CD4-positive, alpha-beta T cell treated with Interleukin-1 beta for 1 hour (primary cell): ENCODE measurements at regions not wholly inside any gene's neighbourhood (a gene's known extent, or its start where the extent isn't known, plus 50 kb on each side); places are given as distances from the start of the nearest gene placed in this dataset.
"Not testable (repeated sequence)": the region's sequence is repeated elsewhere in the genome, so short reads cannot be mapped to it uniquely, and the experiment has no call there.

Experiments
- DNase-seq, 2 donors: peaks; one replicate each; pipeline ENCODE4 v3.0.0-alpha.2; 2020 to 2022

DNA sequence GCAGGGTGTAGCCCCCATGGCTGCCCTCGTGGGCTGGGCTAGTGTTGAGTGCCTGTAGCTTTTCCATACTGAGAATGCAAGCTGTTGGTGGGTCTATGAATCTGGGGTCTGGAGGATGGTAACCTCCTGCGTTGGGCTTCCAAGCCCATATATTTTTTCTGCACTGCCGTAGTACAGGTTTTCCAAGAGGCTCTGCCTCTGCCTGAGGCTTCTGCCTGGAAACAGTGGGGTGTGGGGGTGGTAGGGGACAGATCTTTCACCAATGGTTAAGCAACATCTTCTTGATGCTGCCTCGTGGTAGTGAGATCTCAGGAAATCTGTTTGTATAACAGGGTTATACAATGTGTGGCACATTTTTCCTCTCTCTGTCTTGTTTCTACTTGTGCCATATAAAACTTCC is 189.0 kb upstream of the ZNF519 start:
- DNase-seq = not testable (repeated sequence)

DNA sequence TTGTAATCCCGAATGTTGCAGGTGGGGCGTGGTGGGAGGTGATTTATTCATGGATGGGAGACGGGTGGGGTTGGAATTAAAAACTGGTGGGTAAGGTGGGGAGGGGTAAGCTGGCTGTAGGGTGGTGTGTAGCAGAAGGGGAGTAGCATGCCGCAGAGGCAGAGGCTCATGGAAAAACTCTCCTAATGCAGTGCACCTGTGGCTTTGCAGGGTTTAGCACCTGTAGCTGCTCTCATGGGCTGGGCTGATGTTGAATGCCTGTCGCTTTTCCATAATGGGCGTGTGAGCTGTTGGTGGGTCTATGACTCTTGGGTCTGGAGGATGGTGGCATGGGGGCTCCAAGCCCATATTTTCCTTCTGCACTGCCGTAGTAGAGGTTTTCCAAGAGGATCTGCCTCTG is 169.0 kb upstream of the ZNF519 start:
- not testable (repeated sequence) for DNase-seq

- not testable (repeated sequence) for DNase-seq
Observed at GRCh38 chr18:14295081-14295480, 162.8 kb upstream of the ZNF519 start.

DNA sequence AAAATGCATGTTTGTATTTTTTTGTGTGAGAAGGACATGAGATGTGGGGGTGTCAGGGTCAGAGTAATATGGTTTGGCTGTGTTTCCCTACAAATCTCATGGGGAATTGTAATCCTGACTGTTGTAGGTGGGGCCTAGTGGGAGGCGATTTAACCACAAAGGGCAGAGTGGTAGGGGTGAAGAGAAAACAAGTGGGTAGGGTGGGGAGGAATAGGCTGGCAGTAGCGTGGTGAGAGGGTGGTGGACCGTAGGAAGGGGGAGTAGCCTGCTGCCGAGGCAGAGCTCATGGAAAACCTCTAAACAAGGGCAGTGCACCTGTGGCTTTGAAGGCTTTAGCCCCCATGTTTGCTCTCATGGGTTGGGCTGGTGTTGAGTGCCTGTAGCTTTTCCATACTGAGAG is 152.8 kb upstream of the ZNF519 start:
- no peak for DNase-seq

- not testable (repeated sequence) for DNase-seq
Observed at GRCh38 chr18:14275391-14275790, 143.2 kb upstream of the ZNF519 start.

DNA sequence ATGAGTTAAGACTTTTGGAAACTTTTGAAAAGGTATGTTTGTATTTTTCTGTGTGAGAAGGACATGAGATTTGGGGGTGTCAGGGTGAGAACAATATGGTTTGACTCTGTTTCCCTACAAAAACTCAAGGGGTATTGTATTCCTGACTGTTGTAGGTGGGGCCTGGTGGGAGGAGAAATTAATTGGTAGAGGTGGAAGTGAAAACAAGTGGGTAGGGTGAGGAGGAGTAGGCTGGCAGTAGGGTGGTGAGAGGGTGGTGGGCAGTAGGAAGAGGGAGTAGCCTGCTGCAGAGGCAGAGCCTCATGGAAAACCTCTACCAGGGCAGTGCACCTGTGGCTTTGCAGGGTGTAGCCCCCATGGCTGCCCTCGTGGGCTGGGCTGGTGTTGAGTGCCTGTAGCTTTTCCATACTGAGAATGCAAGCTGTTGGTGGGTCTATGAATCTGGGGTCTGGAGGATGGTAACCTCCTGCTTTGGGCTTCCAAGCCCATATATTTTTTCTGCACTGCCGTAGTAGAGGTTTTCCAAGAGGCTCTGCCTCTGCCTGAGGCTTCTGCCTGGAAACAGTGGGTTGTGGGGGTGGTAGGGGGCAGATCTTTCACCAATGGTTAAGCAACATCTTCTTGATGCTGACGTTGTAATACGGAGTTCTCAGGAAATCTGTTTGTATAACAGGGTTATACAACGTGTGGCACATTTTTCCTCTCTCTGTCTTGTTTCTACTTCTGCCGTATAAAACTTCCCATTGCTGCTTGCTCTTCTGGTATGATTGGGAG is 133.6 kb upstream of the ZNF519 start:
- DNase-seq = not testable (repeated sequence)

DNA sequence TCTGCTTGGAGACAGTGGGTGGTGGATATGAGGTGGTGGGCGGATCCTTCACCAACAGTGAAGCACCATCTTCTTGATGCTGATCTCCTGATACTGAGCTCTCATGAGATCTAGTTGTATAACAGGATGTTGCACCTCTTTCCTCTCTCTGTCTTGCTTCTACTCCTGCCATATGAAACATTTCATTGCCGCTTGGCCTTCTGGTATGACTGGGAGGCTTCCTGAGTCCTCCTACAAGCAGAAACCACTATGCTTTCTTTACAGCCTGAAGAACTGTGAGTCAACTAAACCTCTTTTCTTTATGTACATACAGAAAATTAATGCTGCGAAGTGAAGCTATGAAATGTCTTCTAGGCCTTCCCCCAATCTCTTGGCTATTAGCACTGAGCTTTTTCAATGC is 130.6 kb upstream of the ZNF519 start:
- not testable (repeated sequence) for DNase-seq

GRCh38 chr18:14250084-14250677 is 117.9 kb upstream of the ZNF519 start:
- not testable (repeated sequence) for DNase-seq

GRCh38 chr18:14239224-14239623 is 107.0 kb upstream of the ZNF519 start:
- DNase-seq = not testable (repeated sequence)

GRCh38 chr18:14236356-14237048 is 104.3 kb upstream of the ZNF519 start:
- not testable (repeated sequence) for DNase-seq

- DNase-seq = not testable (repeated sequence)
Observed at GRCh38 chr18:14225286-14225679, 93.0 kb upstream of the ZNF519 start.

- DNase-seq = not testable (repeated sequence)
Observed at GRCh38 chr18:14224551-14225285, 92.5 kb upstream of the ZNF519 start.

DNA sequence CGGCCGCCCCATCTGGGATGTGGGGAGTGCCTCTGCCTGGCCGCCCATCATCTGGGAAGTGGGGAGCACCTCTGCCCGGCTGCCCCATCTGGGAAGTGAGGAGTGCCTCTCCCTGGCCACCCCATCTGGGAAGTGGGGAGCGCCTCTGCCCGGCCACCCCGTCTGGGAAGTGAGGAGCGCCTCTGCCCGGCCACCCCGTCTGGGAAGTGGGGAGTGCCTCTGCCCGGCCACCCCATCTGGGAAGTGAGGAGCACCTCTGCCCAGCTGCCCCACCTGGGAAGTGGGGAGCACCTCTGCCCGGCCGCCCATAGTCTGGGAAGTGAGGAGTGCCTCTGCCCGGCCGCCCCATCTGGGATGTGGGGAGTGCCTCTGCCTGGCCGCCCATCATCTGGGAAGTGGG is 91.7 kb upstream of the ZNF519 start:
- not testable (repeated sequence) for DNase-seq

DNA sequence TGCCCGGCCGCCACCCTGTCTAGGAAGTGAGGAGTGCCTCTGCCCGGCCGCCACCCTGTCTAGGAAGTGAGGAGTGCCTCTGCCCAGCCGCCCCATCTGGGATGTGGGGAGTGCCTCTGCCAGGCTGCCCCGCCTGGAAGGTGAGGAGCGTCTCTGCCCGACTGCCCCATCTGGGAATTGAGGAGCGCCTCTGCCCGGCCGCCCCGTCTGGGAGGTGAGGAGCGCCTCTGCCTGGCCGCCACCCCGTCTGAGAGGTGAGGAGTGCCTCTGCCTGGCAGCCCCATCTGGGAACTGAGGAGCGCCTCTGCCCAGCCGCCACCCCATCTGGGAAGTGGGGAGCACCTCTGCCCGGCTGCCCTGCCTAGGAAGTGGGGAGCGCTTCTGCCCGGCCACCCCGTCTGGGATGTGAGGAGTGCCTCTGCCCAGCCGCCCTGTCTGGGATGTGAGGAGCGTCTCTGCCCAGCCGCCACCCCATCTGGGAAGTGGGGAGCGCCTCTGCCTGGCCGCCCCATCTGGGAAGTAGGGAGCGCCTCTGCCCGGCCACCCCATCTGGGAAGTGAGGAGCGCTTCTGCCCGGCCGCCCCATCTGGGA is 91.1 kb upstream of the ZNF519 start:
- DNase-seq = not testable (repeated sequence)

- DNase-seq = not testable (repeated sequence)
Observed at GRCh38 chr18:14222354-14223221, 90.4 kb upstream of the ZNF519 start.

- no peak for DNase-seq
Observed at GRCh38 chr18:14221689-14222088, 89.5 kb upstream of the ZNF519 start.

DNA sequence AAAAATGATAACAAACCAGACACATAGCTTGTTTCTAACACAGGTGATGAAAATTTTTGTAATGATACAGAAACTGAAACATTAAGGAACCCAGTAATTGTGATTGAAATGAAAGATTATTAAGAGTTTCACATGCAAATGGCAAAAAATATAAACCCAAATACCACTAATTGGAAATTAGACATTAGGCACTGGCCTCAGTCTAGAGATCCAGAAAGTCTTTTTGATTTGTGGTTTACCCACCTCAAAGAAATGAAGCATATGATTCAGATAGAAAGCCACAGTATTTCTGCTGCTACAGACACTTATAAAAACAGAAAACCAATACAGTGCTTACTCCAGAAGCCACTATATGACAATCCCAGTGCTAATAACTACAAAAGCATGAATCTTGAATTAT is 83.7 kb upstream of the ZNF519 start:
- DNase-seq = not testable (repeated sequence)

- DNase-seq = not testable (repeated sequence)
Observed at GRCh38 chr18:14203424-14203823, 71.2 kb upstream of the ZNF519 start.

DNA sequence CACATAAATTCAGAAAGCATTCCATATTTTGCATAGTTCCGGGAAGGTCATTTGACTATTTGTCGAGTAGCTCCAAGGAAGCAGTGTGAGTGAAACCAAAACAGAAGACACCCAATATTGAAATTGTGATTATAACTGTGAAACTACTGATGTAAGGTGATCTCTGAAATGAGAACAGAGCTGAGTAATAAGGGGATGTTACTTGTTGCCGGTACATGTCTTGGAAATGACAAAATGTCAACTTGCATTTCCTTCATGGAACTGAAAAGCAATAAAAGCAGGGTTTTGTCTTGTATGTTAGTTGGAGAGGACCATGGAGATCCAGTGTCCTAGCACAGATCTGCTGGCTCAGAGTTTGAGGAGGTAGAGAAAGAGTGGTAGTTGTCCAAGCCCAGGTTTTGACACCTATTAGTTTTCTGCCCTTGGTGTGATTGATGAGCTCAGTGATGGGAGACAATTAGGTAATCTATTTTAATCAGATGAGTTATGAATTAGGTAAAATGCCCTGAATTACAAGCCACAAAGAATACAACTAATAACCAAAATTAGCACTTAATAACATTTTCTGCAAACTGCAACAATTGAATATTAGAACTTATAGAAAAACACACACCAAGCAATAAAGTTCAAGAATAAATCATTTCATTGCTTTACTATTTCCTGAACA is 58.7 kb upstream of the ZNF519 start:
- not testable (repeated sequence) for DNase-seq

- no peak for DNase-seq
Observed at GRCh38 chr18:14189858-14190257, 57.6 kb upstream of the ZNF519 start.
